Amniotic stem cell (primary cell): ENCODE measurements at regions not wholly inside any gene's neighbourhood (a gene's known extent, or its start where the extent isn't known, plus 50 kb on each side); places are given as distances from the start of the nearest gene placed in this dataset.
"Not testable (repeated sequence)": the region's sequence is repeated elsewhere in the genome, so short reads cannot be mapped to it uniquely, and the experiment has no call there.

Experiments
- DNase-seq: peaks from one replicate; lab custom pipeline; 2025; lab: John Stamatoyannopoulos, UW

- DNase-seq, result no peak
Measured at GRCh38 chr7:125845686-125846085, 916.1 kb upstream of the POT1 start.

DNA sequence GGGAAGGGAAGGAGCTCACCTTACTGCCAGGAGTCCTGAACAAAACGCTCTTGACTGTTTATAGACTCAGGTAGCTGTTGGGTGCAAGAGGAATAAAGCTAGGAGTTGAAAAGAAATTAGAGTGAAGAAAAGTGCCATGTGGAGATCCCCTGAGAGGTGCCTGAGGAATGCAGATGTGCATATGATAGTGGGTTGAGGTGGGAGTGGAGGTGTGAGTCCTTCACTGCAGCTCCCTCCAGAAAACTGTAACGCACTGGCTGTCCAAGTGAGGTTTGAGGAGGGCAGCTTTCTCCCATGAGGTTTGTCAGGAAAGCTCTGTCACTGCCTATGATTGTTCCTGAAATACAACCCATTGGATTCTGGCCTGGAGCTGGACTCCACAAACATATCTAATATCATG, 904.8 kb upstream of the POT1 start:
- no peak for DNase-seq

- no peak for DNase-seq
Measured at GRCh38 chr7:125833839-125834238, 904.2 kb upstream of the POT1 start.

DNA sequence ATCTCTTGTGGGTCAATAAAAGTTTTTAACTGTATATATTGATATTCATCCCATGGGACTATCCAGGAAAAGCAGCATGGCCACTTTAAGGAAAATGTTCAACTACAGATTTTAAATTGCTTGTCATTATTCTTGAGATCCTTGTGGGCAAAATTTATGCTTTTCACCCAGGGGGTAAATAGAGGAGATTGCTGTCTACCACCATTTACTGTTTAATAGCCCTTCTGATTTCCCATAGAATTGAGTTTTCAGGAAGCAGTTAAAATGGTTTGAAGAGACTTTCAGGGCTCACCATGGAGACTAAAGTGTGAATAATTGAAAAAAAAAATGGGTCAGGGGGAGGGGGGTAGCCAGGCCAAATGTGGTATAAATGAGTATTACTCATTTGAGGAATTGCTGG, 901.1 kb upstream of the POT1 start:
- no peak for DNase-seq

DNA sequence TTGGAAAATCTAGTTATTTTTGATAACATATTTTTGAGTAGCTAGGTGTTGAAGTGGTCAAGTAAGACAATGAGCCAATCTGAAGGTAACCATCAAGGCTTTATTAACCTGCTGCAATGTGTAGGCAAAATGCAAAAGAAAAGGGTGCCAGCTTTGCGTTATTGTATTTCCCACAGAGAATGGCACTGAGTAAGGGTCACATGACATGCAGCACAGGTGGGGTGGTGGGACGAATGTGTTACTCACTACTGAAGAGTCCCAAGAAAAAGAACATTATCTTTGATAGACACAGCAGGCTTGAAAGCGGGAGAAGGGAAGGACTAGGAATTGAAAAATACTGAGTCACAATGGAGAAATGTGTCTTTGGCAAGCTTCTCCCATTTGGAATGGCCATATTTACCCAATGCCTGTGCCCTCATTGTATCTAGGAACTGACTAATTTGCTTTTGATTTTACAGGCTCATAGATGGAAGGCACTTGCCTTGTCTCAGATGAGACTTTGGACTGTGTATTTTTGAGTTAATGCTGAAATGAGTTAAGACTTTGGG, 898.6 kb upstream of the POT1 start:
- DNase-seq, result no peak

DNA sequence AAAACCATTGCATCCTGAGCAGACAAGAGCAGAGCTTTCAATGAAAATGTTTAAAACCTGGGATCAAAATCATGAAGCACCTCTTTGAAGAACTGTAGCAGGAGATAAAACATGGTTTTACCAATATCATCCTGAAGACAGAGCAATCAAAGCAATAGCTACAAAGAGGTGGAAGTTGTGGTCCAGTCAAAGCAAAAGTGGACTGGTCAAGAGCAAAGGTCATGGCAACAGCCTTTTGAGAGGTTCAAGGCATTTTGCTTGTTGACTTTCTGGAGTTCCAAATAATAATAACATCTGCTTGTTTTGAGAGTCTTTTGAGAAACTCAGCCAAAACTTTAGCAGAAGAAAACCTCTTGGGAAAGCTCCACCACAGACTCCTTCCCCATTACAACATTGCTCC, 893.9 kb upstream of the POT1 start:
- no peak for DNase-seq

- no peak for DNase-seq
Measured at GRCh38 chr7:125820495-125820894, 890.9 kb upstream of the POT1 start.

DNA sequence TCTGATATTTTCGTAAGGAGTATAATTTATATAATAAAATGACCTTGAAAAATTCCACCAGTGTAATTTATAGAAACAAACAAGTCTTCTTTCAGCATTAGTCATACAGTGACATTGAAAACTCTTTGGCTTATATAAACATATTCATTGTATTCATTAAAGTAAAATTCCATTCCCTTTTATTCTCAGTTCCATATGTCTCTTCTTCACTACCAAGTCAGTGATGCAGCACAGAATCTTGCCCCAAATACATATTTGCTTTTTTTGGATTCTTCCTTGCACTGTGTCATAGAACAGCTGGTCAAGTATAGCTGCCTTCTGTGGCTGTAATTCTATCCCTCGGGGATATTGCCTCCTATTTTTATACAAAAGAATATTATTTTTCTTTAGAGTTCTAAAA, 884.5 kb upstream of the POT1 start:
- DNase-seq, result no peak

DNA sequence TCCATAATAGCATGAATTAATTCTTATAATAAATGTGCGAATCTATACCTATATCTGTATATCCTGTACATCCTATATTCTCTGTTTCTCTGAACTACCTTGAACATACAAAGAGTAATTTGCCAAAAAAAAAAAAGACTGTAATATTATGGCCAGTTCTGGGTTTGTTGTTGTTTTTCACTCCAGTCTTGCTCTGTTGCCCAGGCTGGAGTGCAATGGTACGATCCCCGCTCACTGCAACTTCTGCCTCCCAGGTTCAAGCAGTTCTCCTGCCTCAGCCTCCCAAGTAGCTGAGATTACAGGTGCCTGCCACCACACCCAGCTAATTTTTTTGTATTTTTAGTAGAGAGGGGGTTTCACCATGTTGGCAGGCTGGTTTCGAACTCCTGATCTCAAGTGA, 876.9 kb upstream of the POT1 start:
- DNase-seq, result not testable (repeated sequence)

DNA sequence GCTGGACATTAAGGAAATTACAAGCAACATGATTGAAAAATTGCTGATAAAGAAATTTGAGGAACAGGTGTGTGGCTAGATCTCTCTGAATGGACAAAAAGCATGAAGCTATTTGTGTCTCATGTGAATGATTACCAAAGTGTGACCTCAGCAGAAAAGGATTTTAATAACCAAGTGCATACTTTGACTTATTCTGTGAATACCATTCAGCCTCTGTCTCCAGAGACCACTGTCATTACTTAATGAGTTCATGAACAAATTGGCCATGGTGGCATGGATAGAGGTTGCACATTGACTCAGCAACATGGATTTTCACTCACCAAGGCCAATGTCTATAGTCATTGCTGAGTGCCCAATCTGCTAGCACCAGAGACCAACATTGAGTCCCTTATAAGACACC, 874.6 kb upstream of the POT1 start:
- no peak for DNase-seq

GRCh38 chr7:125780153-125780552, 850.5 kb upstream of the POT1 start:
- DNase-seq, result no peak

DNA sequence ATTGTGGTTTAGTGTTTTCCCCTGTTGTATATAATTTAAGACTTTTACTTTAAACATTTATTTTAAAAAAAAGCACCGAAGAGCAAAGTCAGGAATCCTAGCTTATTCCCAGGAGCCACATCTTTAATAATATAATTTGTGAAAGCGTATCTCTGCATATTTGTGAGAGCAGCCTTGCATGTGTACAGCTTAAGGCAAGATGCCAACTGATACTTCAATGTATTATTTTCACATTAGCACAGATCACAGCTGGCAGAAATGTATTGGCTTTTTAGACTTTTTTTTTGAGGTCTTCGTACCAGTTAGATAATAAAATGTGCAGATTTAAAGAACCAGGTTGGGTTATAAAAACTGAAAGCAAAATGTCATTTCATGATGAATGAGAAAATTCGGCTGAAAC, 845.7 kb upstream of the POT1 start:
- no peak for DNase-seq

DNA sequence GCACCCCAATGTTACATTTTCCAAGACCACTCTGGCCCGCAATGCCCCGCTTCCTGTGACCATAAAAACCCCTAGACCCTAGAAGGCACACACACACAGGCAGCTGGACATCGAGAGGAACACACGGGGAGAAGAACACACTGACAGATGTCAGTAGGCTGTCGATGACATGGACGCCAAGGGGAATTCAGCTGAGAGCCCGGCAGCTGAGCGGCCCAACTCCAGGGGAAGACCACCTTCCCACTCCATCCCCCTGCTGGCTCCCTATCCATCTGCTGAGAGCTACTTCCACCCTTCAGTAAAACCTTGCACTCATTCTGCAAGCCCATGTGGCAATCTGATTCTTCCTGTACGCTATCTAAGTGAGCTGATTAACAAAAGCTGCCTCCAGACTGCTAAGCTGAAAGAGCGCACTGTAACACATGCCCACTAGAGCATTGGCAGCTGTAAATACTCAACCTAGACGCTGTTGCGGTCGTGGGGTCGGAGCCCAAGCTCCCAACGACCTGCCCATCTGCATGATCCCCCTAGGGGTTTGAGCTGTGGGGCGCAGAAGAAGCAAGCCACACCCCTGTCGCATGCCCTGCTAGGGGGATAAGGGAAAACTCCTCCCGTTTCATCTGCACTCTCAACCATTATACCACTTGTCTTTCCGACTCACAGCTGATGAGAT, 843.6 kb upstream of the POT1 start:
- DNase-seq, result no peak

DNA sequence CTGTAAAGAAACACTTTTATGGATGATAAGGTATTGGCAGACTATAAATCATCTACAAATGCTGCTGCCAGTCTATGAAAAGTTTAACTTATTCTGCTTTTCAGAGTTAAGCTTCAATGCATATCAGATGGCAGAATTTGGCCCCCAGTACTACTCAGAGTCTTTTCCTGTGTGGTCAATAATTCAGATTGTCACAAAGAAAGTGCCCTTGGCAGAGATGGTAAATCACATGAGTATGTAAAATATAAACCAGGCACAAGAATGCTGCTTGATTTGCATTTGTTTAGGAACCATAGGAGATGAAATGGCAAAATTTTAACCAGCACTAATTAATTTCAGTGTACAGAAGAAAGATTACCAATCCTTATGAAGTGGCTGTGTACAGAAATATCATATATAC, 818.3 kb upstream of the POT1 start:
- no peak for DNase-seq

DNA sequence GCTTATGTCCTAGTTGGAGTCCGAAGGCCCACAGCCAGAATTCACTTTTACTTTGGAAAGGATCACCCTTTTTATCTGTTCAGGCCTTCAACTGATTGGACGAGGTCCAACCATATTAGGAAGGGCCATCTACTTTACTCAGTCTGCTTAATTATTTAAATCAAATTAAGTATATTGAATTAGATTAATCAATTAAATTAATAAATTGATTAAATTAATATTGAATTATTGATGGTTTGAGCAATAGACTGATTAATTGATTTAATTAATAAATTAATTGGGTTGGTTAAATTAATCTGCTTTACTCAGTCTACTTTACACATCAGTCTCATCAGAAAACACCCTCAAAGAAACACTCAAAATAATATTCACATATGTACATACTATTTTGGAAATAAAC, 816.9 kb upstream of the POT1 start:
- DNase-seq, result no peak

DNA sequence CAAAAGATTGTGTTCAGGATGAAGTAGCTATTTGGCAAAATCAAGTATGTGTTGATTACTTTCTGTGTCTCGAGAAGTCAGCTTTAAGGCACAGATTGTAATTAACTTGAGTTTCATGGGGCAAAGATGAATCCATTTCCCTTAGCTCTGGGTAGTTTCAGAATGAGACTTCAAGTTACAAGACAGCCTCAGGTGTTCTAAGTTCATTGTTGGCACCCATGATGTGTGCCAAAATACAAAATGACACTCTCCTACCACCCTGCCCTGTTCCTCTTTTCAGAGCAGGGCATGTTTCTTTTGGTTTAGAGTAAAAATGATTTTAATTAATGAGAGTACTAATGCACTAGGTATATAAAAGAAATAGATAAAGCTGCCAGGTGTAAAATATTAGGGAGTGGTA, 797.6 kb upstream of the POT1 start:
- no peak for DNase-seq

DNA sequence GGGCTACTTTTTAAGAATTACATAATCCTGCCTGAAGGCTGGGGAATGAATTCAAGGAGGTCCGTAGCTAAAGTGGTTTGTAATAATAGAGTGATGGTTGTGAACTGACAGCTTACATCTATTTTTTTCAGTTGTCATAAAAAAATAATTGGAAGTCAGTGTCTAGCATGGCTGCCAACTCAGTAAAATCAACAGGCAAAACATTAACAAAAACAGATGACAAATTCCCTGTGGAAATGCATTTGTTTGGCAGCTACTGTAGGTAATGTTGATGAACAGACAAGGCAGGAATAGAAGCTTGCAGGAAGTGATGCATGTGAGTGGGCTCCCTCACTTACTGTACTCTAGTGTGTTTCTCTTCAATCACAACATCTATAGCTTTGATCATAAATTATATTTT, 766.0 kb upstream of the POT1 start:
- DNase-seq, result no peak

DNA sequence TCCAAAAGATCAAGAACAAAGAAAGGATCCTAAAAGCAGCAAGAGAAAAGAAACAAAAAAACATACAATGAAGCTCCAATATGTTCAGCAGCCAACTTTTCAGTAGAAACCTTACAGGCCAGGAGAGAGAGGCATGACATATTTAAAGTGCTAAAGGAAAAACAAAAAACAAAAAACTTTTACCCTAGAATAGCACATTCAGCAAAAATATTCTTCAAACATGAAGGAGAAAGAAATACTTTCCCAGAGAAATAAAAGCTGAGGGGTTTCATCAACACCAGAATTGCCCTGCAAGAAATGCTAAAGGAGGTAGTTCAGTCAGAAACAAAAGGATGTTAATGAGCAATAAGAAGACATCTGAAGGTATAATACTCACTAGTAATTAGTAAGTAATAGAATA, 753.5 kb upstream of the POT1 start:
- DNase-seq, result no peak

GRCh38 chr7:125681508-125681907, 751.9 kb upstream of the POT1 start:
- DNase-seq, result no peak

DNA sequence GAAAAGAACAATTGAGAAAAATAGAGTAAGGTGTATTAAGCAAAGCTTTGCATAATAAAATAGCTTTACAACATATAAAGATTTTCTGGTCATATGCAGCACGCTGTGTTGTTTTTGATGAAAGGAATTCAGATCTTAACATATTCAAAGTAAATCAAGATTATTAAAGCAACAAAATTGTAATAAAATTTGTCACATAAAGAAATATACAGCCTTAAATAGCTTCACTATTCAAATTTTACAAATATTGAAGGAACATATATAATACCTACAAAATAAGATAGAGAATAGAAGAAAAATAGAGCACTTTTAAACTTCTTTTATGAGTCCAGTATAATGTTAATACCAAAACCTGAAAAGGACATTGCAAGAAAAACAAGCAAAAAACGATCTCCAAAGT, 749.1 kb upstream of the POT1 start:
- no peak for DNase-seq

- no peak for DNase-seq
Measured at GRCh38 chr7:125675640-125676039, 746.0 kb upstream of the POT1 start.

- no peak for DNase-seq
Measured at GRCh38 chr7:125675169-125675568, 745.5 kb upstream of the POT1 start.

GRCh38 chr7:125670926-125671572, 741.4 kb upstream of the POT1 start:
- no peak for DNase-seq
